Upper lobe of left lung (tissue), 6 donors: ENCODE measurements at regions not wholly inside any gene's neighbourhood (a gene's known extent, or its start where the extent isn't known, plus 50 kb on each side); places are given as distances from the start of the nearest gene placed in this dataset.

Experiments used
- ATAC-seq, 2 donors: fragments of 200-7000 bp; cut with Tn5 transposase; one replicate each; pipeline ENCODE4 v1.9.1; 2022; ENCODE audit warnings: mild to moderate bottlenecking in 2 of 2, moderate library complexity in 2 of 2; ENCODE audit not compliant: low FRiP score in 2 of 2
- DNase-seq, 2 donors: peaks; one replicate each; pipeline ENCODE4 v3.0.0-alpha.2; 2019 to 2020
- H3K27ac ChIP-seq, 4 donors: fragments of 200-600 bp; sonication (generic); one replicate each; pipeline ENCODE4 v1.5.1; 2016 to 2019
- H3K27me3 ChIP-seq, 4 donors: fragments of 200-600 bp; sonication (generic); one replicate each; pipeline ENCODE4 v1.5.1; 2017 to 2019
- H3K36me3 ChIP-seq, 4 donors: fragments of 200-600 bp; sonication (generic); one replicate each; pipeline ENCODE4 v1.5.1; 2016 to 2019
- H3K4me1 ChIP-seq, 4 donors: fragments of 200-600 bp; sonication (generic); one replicate each; pipeline ENCODE4 v1.5.1; 2018 to 2019
- H3K4me3 ChIP-seq, 4 donors: fragments of 200-600 bp; sonication (generic); one replicate each; pipeline ENCODE4 v1.5.1; 2017 to 2019; ENCODE audit warnings: mild to moderate bottlenecking in 2 of 4, moderate library complexity in 1 of 4
- H3K9me3 ChIP-seq, 4 donors: fragments of 200-600 bp; sonication (generic); one replicate each; pipeline ENCODE4 v1.5.1; 2018 to 2019
- EP300 ChIP-seq, 4 donors: sonication (generic); formaldehyde crosslinking; IDR thresholded peaks; one replicate each; pipeline ENCODE4 v1.5.1; 2017; ENCODE audit warnings: antibody characterized with exemption in 4 of 4, control low read depth in 2 of 4
- POLR2A ChIP-seq, 4 donors: fragments of 450-650 bp; IDR thresholded peaks; one replicate each; pipeline ENCODE4 v1.5.1; 2016 to 2017; ENCODE audit warnings: antibody characterized with exemption in 4 of 4, mild to moderate bottlenecking in 2 of 4
- POLR2AphosphoS5 ChIP-seq, 2 donors: sonication (generic); formaldehyde crosslinking; IDR thresholded peaks; one replicate each; pipeline ENCODE4 v1.5.1; 2017; ENCODE audit warnings: antibody characterized with exemption in 2 of 2
- WGBS, 2 donors: methylation state at CpG; one replicate each; pipeline ENCODE4 v1.1.5; 2017 to 2018; 5-methylcytosine and 5-hydroxymethylcytosine counted together
- TF ChIP-seq, protein P1 (sequence below), 6 experiments: fragments of 450-650 bp in 4 of 6; fragments of 200-600 bp in 2 of 6; sonication (generic) in 2 of 6; IDR thresholded peaks; one replicate each; pipeline ENCODE4 v1.5.1; 2016 to 2019; ENCODE audit warnings: antibody characterized with exemption in 6 of 6
- donor health status: DM: no; HTN: no; CAD: no; lungs with moderate emphysema.
- donor health status: DM: no; HTN: yes; CAD: no; lungs with severe emphysema.

DNA sequence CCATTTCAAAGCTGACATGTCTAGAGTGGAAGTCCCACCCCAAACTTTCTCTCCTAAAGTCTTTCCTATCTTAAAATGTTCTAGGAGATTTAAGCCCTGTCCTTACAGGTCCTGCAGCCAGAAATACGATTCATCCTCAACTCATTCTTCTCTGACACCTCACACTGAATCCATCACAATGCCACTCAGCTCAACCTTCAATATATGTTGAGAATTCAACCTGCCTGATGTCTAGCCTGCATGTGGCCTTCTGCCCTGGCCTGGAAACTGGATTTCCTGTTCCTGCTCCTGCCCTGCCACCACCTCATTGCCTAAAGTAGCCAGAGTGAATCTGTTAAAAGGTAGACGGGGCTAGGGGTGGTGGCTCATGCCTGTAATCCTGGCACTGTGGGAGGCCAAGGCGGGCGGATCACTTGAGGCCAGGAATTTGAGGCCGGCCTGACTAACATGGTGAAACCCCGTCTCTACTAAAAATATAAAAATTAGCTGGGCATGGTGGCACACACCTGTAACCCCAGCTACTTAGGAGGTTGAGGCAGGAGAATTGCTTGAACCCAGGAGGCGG, 345.9 kb downstream of the CDH26 start:
- no peak for DNase-seq
- 87 to 89% methylated on average over 7 of the region's 7 CpGs for WGBS, 2 donors
- no peak for ATAC-seq

DNA sequence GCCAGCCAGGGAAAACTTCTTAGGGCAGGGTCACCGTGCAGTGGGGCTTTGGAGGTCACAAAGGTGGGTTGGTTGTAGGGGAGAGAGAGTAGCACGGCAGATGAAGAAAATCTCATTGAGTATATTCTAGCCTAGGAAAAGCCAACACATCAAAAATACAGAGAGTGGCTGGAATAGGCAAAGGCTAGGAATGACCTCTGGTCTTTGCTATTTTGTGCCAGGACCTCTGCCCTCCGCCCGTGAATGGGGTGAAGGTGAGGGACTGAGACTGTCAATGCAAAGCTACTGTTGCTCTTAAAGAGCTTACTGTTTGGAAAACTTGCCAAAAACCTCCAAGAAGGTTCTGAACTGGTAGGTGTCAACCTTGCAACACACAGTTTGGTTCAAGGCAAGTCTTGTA, 346.7 kb downstream of the CDH26 start:
- 84 to 90% methylated on average over 4 of the region's 4 CpGs for WGBS, 2 donors
- ATAC-seq (no peak), DNase-seq (no peak)
- no peak overlapping the region for H3K4me3 ChIP-seq
- no peaks in the 10 kb centered on the region for H3K4me1 ChIP-seq
- TF ChIP-seq POLR2A (IDR thresholded peaks at IDR 0.05) (no peak), EP300 (IDR thresholded peaks at IDR 0.05) (no peak), POLR2AphosphoS5 (IDR thresholded peaks at IDR 0.05) (no peak)
- TF ChIP-seq, protein P1, sequence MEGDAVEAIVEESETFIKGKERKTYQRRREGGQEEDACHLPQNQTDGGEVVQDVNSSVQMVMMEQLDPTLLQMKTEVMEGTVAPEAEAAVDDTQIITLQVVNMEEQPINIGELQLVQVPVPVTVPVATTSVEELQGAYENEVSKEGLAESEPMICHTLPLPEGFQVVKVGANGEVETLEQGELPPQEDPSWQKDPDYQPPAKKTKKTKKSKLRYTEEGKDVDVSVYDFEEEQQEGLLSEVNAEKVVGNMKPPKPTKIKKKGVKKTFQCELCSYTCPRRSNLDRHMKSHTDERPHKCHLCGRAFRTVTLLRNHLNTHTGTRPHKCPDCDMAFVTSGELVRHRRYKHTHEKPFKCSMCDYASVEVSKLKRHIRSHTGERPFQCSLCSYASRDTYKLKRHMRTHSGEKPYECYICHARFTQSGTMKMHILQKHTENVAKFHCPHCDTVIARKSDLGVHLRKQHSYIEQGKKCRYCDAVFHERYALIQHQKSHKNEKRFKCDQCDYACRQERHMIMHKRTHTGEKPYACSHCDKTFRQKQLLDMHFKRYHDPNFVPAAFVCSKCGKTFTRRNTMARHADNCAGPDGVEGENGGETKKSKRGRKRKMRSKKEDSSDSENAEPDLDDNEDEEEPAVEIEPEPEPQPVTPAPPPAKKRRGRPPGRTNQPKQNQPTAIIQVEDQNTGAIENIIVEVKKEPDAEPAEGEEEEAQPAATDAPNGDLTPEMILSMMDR (IDR thresholded peaks at IDR 0.05) = no peak
- no peaks in the 10 kb centered on the region for H3K9me3 ChIP-seq
- no peak overlapping the region for H3K27ac ChIP-seq
- no peaks in the 10 kb centered on the region for H3K36me3 ChIP-seq
- H3K27me3 ChIP-seq = no peaks in the 10 kb centered on the region

More for the DNA sequence above, 345.9 kb downstream of the CDH26 start:
- no peak overlapping the region for H3K27ac ChIP-seq
- no peaks in the 10 kb centered on the region for H3K36me3 ChIP-seq
- TF ChIP-seq, protein P1 (IDR thresholded peaks at IDR 0.05) = no peak
- TF ChIP-seq POLR2AphosphoS5 (IDR thresholded peaks at IDR 0.05) (no peak), POLR2A (IDR thresholded peaks at IDR 0.05) (no peak), EP300 (IDR thresholded peaks at IDR 0.05) (no peak)
- H3K4me1 ChIP-seq = no peaks in the 10 kb centered on the region
- no peak overlapping the region for H3K4me3 ChIP-seq
- H3K27me3 ChIP-seq = no peaks in the 10 kb centered on the region
- H3K9me3 ChIP-seq = no peaks in the 10 kb centered on the region

DNA sequence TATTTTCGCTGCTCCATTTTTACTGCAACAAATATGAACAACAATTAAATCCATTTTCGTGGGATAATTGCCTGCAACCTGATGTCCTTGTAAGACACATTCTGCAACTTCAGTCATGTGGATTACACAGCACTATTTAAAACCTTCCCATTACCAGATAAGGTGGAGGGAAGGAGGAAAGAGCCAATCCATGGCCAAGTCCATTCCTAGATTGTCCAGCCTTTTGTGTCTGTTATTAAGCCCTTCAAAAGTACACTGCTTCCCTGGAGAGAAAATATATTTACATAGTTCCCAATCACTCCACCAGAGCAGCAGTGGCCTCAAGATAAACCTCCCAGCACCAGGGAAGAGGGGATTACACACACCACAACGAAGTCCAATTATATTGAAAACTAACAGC, 347.9 kb downstream of the CDH26 start:
- no peak for DNase-seq
- Histone ChIP-seq H3K36me3 (no peaks in the 10 kb centered on the region), H3K4me3 (no peak overlapping the region), H3K9me3 (no peaks in the 10 kb centered on the region), H3K4me1 (no peaks in the 10 kb centered on the region), H3K27ac (no peak overlapping the region), H3K27me3 (no peaks in the 10 kb centered on the region)
- 56 to 61% methylated on average over 3 of the region's 3 CpGs for WGBS, 2 donors
- no peak for ATAC-seq
- TF ChIP-seq, protein P1 (IDR thresholded peaks at IDR 0.05) = no peak
- TF ChIP-seq POLR2AphosphoS5 (IDR thresholded peaks at IDR 0.05) (no peak), POLR2A (IDR thresholded peaks at IDR 0.05) (no peak), EP300 (IDR thresholded peaks at IDR 0.05) (no peak)

DNA sequence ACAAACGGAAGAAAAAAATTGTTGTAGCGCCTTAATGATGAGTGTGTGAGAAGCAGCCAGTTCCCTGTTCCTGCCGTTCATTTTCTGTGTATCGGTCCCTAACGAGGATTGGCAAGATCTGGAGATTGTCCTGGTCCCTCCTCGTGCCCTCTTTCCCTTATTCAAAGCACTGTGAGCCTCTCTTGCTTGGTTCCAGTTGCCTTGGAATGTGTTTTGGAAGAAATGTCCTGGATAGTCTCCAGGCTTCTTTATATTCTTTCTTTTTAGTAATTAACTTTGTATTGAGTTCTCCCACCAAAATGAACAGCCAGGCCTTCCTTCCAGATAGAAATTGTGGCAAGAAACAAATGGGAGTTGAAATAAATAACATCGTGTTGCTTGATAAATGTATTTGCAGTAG, 348.3 kb downstream of the CDH26 start:
- H3K9me3 ChIP-seq = no peaks in the 10 kb centered on the region
- WGBS, 2 donors = 64 to 65% methylated on average over 7 of the region's 7 CpGs
- H3K27me3 ChIP-seq = no peaks in the 10 kb centered on the region
- TF ChIP-seq POLR2A (IDR thresholded peaks at IDR 0.05) = no peak
- no peak for TF ChIP-seq POLR2AphosphoS5 (IDR thresholded peaks at IDR 0.05)
- no peak for TF ChIP-seq EP300 (IDR thresholded peaks at IDR 0.05)
- TF ChIP-seq, protein P1 (IDR thresholded peaks at IDR 0.05) = no peak
- H3K4me1 ChIP-seq = no peaks in the 10 kb centered on the region
- DNase-seq (no peak), ATAC-seq (no peak)
- H3K4me3 ChIP-seq = no peak overlapping the region
- no peaks in the 10 kb centered on the region for H3K36me3 ChIP-seq
- H3K27ac ChIP-seq = no peak overlapping the region
